ENCODE measurements at regions not wholly inside any gene's neighbourhood (a gene's known extent, or its start where the extent isn't known, plus 50 kb on each side); places are given as distances from the start of the nearest gene placed in this dataset.

GRCh38 chr4:38189445-38189844, 229.2 kb downstream of the PTTG2 start:
- TF ChIP-seq EP300 (IDR thresholded peaks at IDR 0.05; ENCODE audit: low read length) (no peak), PPARD (CRISPR knock-in tag; IDR thresholded peaks at IDR 0.05) (no peak), CTCF (IDR thresholded peaks at IDR 0.05 in 2 of 3, conservative IDR thresholded peaks at IDR 0.05 in 1 of 3; ENCODE audit: insufficient read depth in 2 of 3, low read depth in 1 of 3, low read length in 3 of 3) (no peak), GTF2F1 (IDR thresholded peaks at IDR 0.05; ENCODE audit: low read depth, low read length) (no peak), EZH2 (IDR thresholded peaks at IDR 0.05; ENCODE audit: borderline replicate concordance, low read depth, low read length) (no peak), MNT (conservative IDR thresholded peaks at IDR 0.05) (no peak), SREBF1 (IDR thresholded peaks at IDR 0.05; ENCODE audit: borderline replicate concordance, low read depth, low read length) (no peak), HLTF (IDR thresholded peaks at IDR 0.05) (no peak), MXI1 (IDR thresholded peaks at IDR 0.05; ENCODE audit: low read depth, low read length) (no peak), E2F1 (CRISPR knock-in tag; IDR thresholded peaks at IDR 0.05) (no peak), FOXA1 (IDR thresholded peaks at IDR 0.05; ENCODE audit: borderline replicate concordance) (no peak), TRIM28 (IDR thresholded peaks at IDR 0.05) (no peak)
- TF ChIP-seq, protein P1, sequence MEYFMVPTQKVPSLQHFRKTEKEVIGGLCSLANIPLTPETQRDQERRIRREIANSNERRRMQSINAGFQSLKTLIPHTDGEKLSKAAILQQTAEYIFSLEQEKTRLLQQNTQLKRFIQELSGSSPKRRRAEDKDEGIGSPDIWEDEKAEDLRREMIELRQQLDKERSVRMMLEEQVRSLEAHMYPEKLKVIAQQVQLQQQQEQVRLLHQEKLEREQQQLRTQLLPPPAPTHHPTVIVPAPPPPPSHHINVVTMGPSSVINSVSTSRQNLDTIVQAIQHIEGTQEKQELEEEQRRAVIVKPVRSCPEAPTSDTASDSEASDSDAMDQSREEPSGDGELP (CRISPR knock-in tag; IDR thresholded peaks at IDR 0.05; ENCODE audit: borderline replicate concordance), result no peak

Measured in K562 (cell line).